ENCODE measurements at regions not wholly inside any gene's neighbourhood (a gene's known extent, or its start where the extent isn't known, plus 50 kb on each side); places are given as distances from the start of the nearest gene placed in this dataset.
"Not testable (repeated sequence)": the region's sequence is repeated elsewhere in the genome, so short reads cannot be mapped to it uniquely, and the experiment has no call there.

DNA sequence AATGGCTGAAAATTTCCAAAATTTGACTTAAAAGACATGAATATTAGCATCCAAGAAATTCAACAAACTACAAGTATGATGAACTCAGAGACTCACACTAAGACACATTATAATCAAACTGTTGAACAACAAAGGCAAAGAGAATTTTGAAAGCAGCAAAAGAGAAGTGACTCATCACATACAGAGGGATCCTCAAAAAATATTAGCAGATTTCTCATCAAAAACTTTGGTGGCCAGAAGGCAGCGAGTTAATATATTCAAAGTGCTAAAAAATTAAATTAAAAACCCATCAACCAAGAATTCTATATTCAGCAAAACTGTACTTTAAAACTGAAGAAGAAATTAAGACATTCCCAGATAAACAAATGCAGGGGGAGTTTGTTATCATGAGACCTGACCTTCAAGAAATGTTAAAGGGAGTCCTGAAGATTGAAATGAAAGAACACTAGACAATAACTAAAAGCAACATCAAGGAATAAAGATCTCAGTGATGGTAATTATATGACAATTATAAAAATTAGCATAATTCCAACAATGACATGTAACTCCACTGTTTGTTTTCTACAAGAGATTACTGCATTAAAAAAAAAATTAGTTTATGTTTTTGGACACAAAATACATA, 150.0 kb downstream of the RNASET2 start:
- WGBS, 2 experiments (ENCODE audit: insufficient coverage in 2 of 2): no CpG with 5 or more reads among the region's 1 CpG
- Histone ChIP-seq H3K27ac (ENCODE audit: low read depth, low read length, severe bottlenecking) (no peak overlapping the region), H3K9me3 (ENCODE audit: control insufficient read depth, low read length) (peaks cover 9% of the 10 kb centered on the region), H3K4me1 (ENCODE audit: control insufficient read depth, insufficient read depth, low read length, poor library complexity, severe bottlenecking) (no peaks in the 10 kb centered on the region), H3K36me3 (ENCODE audit: control insufficient read depth, insufficient read depth, low read length) (no peaks in the 10 kb centered on the region), H3K4me3 (ENCODE audit: extremely low read depth, insufficient read depth, low read length, poor library complexity, severe bottlenecking) (no peak overlapping the region)

- H3K4me1 ChIP-seq (ENCODE audit: control insufficient read depth, insufficient read depth, low read length, poor library complexity, severe bottlenecking): peaks cover 6% of the 10 kb centered on the region
- WGBS, 2 experiments (ENCODE audit: insufficient coverage in 2 of 2): 65 to 74% methylated on average over 6 to 7 of the region's 9 CpGs
- peaks cover 9% of the 10 kb centered on the region for H3K9me3 ChIP-seq (ENCODE audit: control insufficient read depth, low read length)
- H3K4me3 ChIP-seq (ENCODE audit: extremely low read depth, insufficient read depth, low read length, poor library complexity, severe bottlenecking): no peak overlapping the region
- no peaks in the 10 kb centered on the region for H3K36me3 ChIP-seq (ENCODE audit: control insufficient read depth, insufficient read depth, low read length)
- no peak overlapping the region for H3K27ac ChIP-seq (ENCODE audit: low read depth, low read length, severe bottlenecking)
Measured at GRCh38 chr6:166803471-166803870, 152.9 kb downstream of the RNASET2 start.

DNA sequence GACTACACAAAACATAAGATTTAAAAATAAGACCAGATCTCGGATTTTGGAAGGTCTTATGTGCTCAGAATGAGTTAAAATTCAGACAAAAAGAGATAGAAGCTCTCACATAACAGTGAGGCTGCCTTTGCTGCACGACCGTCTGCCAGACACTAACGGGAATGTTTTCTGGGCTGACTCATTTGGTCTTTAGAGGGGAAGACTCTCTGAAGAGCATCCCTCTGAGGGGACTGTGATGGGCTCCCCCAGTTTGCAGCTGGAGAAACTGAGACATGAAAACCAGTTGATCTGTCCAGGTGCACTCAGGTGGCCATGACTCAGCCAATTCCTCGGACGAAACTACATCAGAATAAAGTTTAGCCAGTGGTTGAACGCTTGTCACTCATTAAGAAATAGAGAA, 153.9 kb downstream of the RNASET2 start:
- H3K36me3 ChIP-seq (ENCODE audit: control insufficient read depth, insufficient read depth, low read length): no peaks in the 10 kb centered on the region
- WGBS, 2 experiments (ENCODE audit: insufficient coverage in 2 of 2): 100% methylated on average over 1 to 2 of the region's 7 CpGs
- peaks cover 6% of the 10 kb centered on the region for H3K4me1 ChIP-seq (ENCODE audit: control insufficient read depth, insufficient read depth, low read length, poor library complexity, severe bottlenecking)
- no peak overlapping the region for H3K27ac ChIP-seq (ENCODE audit: low read depth, low read length, severe bottlenecking)
- H3K9me3 ChIP-seq (ENCODE audit: control insufficient read depth, low read length): peaks cover 9% of the 10 kb centered on the region
- no peak overlapping the region for H3K4me3 ChIP-seq (ENCODE audit: extremely low read depth, insufficient read depth, low read length, poor library complexity, severe bottlenecking)

DNA sequence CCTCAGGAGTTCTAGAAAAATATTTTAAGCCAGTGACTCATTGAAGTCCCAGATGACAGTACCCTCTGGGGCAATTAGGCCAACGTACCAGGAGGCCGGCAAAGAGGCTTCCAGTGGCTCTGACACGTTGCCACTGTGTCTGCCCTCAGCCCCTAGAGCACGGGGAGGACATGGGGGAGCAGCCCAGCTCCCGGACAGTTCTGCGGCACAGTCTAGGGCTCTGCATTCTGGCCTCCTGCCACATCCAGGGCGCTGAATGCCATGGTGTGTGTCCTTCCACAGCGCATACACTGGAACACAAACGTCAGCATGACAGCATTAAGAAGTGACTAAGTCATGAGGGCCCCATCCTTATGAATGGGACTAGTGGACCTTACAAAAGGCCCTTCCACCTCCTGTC, 156.2 kb downstream of the RNASET2 start:
- Histone ChIP-seq H3K27ac (ENCODE audit: low read depth, low read length, severe bottlenecking) (no peak overlapping the region), H3K9me3 (ENCODE audit: control insufficient read depth, low read length) (peaks cover 3% of the 10 kb centered on the region)
- 81 to 89% methylated on average over 9 of the region's 9 CpGs for WGBS, 2 experiments (ENCODE audit: insufficient coverage in 2 of 2)

DNA sequence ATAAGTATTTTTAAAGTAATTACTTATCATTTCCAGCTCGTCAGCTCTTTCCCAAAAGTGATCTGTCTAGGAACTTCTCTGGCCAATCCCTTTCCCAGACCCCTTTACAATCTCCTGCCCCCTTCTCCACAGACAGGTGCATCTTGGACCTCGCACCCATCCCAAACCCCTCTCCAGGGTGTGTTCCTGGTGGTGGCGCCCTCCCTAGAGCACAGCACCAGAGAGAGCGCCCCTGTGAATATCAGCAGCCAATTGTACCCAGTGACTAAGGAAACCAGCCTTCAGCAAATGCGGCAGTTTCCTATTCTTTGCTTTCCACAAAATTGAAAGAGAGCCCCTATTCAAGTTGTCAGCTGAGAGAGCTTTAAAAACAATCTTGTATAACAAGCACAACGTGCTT, 157.7 kb downstream of the RNASET2 start:
- Histone ChIP-seq H3K27ac (ENCODE audit: low read depth, low read length, severe bottlenecking) (no peak overlapping the region), H3K4me3 (ENCODE audit: extremely low read depth, insufficient read depth, low read length, poor library complexity, severe bottlenecking) (no peak overlapping the region), H3K36me3 (ENCODE audit: control insufficient read depth, insufficient read depth, low read length) (no peaks in the 10 kb centered on the region), H3K9me3 (ENCODE audit: control insufficient read depth, low read length) (no peaks in the 10 kb centered on the region), H3K4me1 (ENCODE audit: control insufficient read depth, insufficient read depth, low read length, poor library complexity, severe bottlenecking) (peaks cover 6% of the 10 kb centered on the region)
- WGBS, 2 experiments (ENCODE audit: insufficient coverage in 2 of 2): 73% methylated on average over 5 to 6 of the region's 6 CpGs

More for the DNA sequence above, 156.2 kb downstream of the RNASET2 start:
- Histone ChIP-seq H3K4me1 (ENCODE audit: control insufficient read depth, insufficient read depth, low read length, poor library complexity, severe bottlenecking) (peaks cover 6% of the 10 kb centered on the region), H3K36me3 (ENCODE audit: control insufficient read depth, insufficient read depth, low read length) (no peaks in the 10 kb centered on the region), H3K4me3 (ENCODE audit: extremely low read depth, insufficient read depth, low read length, poor library complexity, severe bottlenecking) (no peak overlapping the region)

DNA sequence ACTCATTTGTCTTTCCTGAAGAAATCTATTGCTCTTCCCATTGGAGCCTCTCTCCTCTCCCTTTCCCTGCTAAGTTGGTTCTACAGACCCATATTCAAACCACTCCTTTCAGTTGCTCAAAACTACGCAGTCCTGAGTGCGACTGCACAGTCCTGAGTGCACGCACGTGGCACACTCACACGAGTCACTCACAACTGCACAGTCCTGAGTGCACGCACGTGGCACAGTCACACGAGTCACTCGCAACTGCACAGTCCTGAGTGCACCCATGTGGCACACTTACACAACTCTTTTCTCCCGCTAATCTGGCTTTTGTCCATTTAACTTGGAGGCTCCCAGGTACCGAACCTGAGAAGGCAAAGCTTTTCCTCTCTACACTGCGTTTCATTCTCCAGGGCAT, 159.7 kb downstream of the RNASET2 start:
- 92 to 96% methylated on average over 12 of the region's 12 CpGs for WGBS, 2 experiments (ENCODE audit: insufficient coverage in 2 of 2)
- H3K4me1 ChIP-seq (ENCODE audit: control insufficient read depth, insufficient read depth, low read length, poor library complexity, severe bottlenecking): peaks cover 6% of the 10 kb centered on the region
- no peak overlapping the region for H3K27ac ChIP-seq (ENCODE audit: low read depth, low read length, severe bottlenecking)
- no peaks in the 10 kb centered on the region for H3K36me3 ChIP-seq (ENCODE audit: control insufficient read depth, insufficient read depth, low read length)
- H3K4me3 ChIP-seq (ENCODE audit: extremely low read depth, insufficient read depth, low read length, poor library complexity, severe bottlenecking): no peak overlapping the region
- H3K9me3 ChIP-seq (ENCODE audit: control insufficient read depth, low read length): no peaks in the 10 kb centered on the region

DNA sequence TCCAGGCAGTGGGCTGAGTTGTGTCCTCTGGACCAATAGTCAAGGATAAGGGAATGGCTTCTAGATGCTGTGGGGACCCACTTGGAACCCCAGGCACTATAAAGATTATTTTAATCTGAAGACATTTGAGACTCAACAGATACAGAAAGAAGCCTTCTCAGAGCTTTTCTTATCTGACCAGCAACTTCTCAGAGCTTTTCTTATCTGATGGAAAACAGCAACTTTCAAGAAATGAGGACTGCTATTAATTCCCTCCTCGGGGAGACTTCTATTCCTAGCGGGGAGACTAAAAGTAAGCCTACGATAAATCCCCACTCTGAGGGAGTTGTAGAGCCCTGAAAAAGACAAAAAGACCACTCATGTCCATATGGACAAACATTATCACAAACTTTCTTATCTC, 160.5 kb downstream of the RNASET2 start:
- Histone ChIP-seq H3K4me1 (ENCODE audit: control insufficient read depth, insufficient read depth, low read length, poor library complexity, severe bottlenecking) (peaks cover 6% of the 10 kb centered on the region), H3K4me3 (ENCODE audit: extremely low read depth, insufficient read depth, low read length, poor library complexity, severe bottlenecking) (no peak overlapping the region), H3K36me3 (ENCODE audit: control insufficient read depth, insufficient read depth, low read length) (no peaks in the 10 kb centered on the region), H3K9me3 (ENCODE audit: control insufficient read depth, low read length) (no peaks in the 10 kb centered on the region), H3K27ac (ENCODE audit: low read depth, low read length, severe bottlenecking) (no peak overlapping the region)
- WGBS, 2 experiments (ENCODE audit: insufficient coverage in 2 of 2): 68 to 100% methylated on average over 1 to 3 of the region's 3 CpGs

DNA sequence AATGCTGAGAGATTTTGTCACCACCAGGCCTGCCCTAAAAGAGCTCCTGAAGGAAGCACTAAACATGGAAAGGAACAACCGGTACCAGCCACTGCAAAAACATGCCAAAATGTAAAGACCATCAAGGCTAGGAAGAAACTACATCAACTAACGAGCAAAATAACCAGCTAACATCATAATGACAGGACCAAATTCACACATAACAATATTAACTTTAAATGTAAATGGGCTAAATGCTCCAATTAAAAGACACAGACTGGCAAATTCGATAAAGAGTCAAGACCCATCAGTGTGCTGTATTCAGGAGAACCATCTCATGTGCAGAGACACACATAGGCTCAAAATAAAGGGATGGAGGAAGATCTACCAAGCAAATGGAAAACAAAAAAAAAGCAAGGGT, 163.8 kb upstream of the RPS6KA2 start:
- WGBS, 2 experiments (ENCODE audit: insufficient coverage in 2 of 2): no CpG with 5 or more reads among the region's 3 CpGs
- not testable (repeated sequence) for H3K27ac ChIP-seq (ENCODE audit: low read depth, low read length, severe bottlenecking); H3K4me3 ChIP-seq (ENCODE audit: extremely low read depth, insufficient read depth, low read length, poor library complexity, severe bottlenecking); H3K9me3 ChIP-seq (ENCODE audit: control insufficient read depth, low read length); H3K4me1 ChIP-seq (ENCODE audit: control insufficient read depth, insufficient read depth, low read length, poor library complexity, severe bottlenecking); H3K36me3 ChIP-seq (ENCODE audit: control insufficient read depth, insufficient read depth, low read length)

GRCh38 chr6:166788846-166789529, 161.9 kb upstream of the RPS6KA2 start:
- H3K36me3 ChIP-seq (ENCODE audit: control insufficient read depth, insufficient read depth, low read length); H3K4me3 ChIP-seq (ENCODE audit: extremely low read depth, insufficient read depth, low read length, poor library complexity, severe bottlenecking); H3K27ac ChIP-seq (ENCODE audit: low read depth, low read length, severe bottlenecking); H3K9me3 ChIP-seq (ENCODE audit: control insufficient read depth, low read length); H3K4me1 ChIP-seq (ENCODE audit: control insufficient read depth, insufficient read depth, low read length, poor library complexity, severe bottlenecking): not testable (repeated sequence)
- WGBS, 2 experiments (ENCODE audit: insufficient coverage in 2 of 2): 91 to 97% methylated on average over 14 to 17 of the region's 22 CpGs

DNA sequence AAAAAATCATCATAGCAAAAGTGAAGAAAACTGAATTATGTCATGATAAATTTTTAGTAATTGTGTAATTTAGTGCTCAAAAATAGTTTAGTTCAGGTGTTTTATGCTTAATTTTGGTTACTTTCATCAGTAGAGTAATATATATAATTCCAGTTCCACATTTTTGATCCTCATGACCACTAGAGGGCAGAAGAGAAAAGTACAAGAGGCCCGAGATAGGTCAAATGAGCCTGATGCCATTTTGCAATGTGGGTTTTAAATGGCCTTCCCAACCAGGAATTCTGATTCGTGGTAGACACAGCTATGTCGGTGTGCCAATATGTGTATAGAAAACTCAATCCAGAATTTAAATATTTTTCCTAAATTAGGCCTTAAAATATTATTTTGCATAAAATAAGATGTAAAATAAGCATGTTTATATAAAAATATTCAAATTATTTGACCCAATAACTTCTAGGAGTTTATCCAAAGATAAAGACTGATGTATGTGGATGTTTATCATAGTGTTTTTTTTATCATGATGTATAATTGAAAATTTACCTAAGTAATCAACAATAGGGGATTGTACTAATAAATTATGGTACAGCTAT, 159.7 kb upstream of the RPS6KA2 start:
- no peak overlapping the region for H3K27ac ChIP-seq (ENCODE audit: low read depth, low read length, severe bottlenecking)
- no CpG with 5 or more reads among the region's 3 CpGs for WGBS, 2 experiments (ENCODE audit: insufficient coverage in 2 of 2)
- H3K4me3 ChIP-seq (ENCODE audit: extremely low read depth, insufficient read depth, low read length, poor library complexity, severe bottlenecking): no peak overlapping the region
- H3K9me3 ChIP-seq (ENCODE audit: control insufficient read depth, low read length): no peaks in the 10 kb centered on the region
- no peaks in the 10 kb centered on the region for H3K4me1 ChIP-seq (ENCODE audit: control insufficient read depth, insufficient read depth, low read length, poor library complexity, severe bottlenecking)
- H3K36me3 ChIP-seq (ENCODE audit: control insufficient read depth, insufficient read depth, low read length): no peaks in the 10 kb centered on the region

DNA sequence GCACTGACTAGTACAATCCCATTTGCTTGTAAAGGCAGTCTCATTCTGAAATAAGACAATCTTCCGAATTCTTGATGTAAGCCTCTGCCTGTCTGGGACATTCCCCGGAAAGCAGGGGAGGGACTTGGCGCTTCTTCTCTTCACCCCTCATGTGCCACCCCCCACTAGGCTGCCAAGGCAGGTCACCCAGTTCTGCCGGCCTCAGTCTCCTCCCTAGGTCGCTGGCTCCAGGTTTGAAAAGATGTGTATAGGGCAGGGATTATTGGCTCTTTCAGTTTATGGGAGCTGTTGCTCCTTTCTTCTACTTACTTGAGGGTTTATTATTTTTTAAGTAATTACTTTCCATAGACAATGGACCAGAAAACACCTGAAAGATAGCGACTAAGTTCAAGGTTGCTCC, 158.1 kb upstream of the RPS6KA2 start:
- WGBS, 2 experiments (ENCODE audit: insufficient coverage in 2 of 2): 89 to 100% methylated on average over 2 of the region's 6 CpGs
- no peaks in the 10 kb centered on the region for H3K4me1 ChIP-seq (ENCODE audit: control insufficient read depth, insufficient read depth, low read length, poor library complexity, severe bottlenecking)
- H3K4me3 ChIP-seq (ENCODE audit: extremely low read depth, insufficient read depth, low read length, poor library complexity, severe bottlenecking): no peak overlapping the region
- H3K27ac ChIP-seq (ENCODE audit: low read depth, low read length, severe bottlenecking): no peak overlapping the region
- no peaks in the 10 kb centered on the region for H3K36me3 ChIP-seq (ENCODE audit: control insufficient read depth, insufficient read depth, low read length)
- H3K9me3 ChIP-seq (ENCODE audit: control insufficient read depth, low read length): no peaks in the 10 kb centered on the region
